ENCODE measurements at regions not wholly inside any gene's neighbourhood (a gene's known extent, or its start where the extent isn't known, plus 50 kb on each side); places are given as distances from the start of the nearest gene placed in this dataset.

DNA sequence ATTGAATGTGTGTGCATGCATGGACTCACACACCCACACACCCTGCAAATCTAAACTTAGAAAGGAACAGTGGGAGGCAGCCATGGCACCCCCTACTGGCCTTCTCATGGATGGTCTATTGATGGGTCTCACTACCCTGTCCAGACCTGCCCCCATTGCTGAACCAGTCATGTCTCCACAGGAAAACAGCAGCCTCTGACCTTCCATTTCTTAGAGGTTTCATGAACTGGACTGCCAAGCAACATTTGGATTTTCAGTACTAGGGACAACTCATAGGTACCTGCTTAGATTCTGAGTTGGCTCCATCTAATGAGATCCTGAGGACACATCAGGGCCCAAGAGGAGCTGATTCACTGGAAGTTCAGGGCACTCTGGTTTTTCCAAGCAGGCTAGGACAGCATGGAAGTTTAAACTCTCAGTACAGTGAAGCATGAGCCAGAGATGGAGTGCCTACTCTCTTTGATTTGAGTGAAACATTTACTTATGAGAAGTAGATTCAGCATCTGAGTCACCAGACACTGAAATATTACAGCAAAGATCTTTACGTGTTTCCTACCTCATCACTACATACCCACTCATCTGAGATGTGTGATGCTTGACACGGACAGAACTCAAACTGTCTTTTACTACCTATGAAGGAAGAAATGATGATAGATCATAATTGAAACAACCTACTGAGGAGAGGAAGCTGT lies 98.9 kb upstream of the PLEKHG7 start:
- TF ChIP-seq GATA2 (IDR thresholded peaks at IDR 0.05; ENCODE audit: low read depth, low read length) (no peak), GATA3 (IDR thresholded peaks at IDR 0.05; ENCODE audit: low read depth, low read length) (no peak)

DNA sequence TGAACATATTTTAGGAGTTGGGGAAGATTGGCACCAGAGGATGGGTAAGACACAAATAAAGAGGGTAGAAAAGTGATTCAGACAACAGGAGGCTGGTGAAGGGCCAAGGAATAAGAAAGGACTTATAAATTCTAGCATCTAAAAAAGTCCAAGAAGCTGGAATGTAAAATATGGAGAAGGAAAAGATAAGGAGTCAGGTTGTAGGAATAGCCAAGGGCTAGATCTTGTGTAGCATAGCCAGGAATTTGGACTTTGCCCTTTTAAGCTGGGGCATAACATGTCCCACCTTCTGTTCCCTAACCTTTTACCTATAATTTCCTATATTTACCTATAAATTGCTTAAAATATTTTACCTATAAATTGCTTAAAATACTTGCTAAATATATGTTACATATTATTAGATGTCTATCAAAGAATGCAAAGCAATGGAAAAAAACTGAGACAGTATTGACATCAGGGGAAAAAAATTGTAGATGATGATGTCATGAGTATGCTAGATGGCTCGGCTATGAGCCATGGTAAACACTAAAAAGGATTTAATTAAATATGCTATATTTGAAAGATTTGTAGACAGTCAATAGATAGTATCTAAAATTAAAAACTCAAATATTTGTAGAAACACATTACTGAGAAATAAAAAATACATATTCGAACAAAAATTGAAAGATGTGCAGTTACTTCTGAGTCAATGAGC lies 99.7 kb upstream of the PLEKHG7 start:
- no peak for TF ChIP-seq GATA2 (IDR thresholded peaks at IDR 0.05; ENCODE audit: low read depth, low read length)
- TF ChIP-seq GATA3 (IDR thresholded peaks at IDR 0.05; ENCODE audit: low read depth, low read length) = no peak

- TF ChIP-seq GATA2 (IDR thresholded peaks at IDR 0.05; ENCODE audit: low read depth, low read length) = no peak
- TF ChIP-seq GATA3 (IDR thresholded peaks at IDR 0.05; ENCODE audit: low read depth, low read length) = no peak
Measured at GRCh38 chr12:92602476-92602875, 100.3 kb upstream of the PLEKHG7 start.

- TF ChIP-seq GATA3 (IDR thresholded peaks at IDR 0.05; ENCODE audit: low read depth, low read length) (no peak), GATA2 (IDR thresholded peaks at IDR 0.05; ENCODE audit: low read depth, low read length) (no peak)
Measured at GRCh38 chr12:92601680-92602079, 101.1 kb upstream of the PLEKHG7 start.

DNA sequence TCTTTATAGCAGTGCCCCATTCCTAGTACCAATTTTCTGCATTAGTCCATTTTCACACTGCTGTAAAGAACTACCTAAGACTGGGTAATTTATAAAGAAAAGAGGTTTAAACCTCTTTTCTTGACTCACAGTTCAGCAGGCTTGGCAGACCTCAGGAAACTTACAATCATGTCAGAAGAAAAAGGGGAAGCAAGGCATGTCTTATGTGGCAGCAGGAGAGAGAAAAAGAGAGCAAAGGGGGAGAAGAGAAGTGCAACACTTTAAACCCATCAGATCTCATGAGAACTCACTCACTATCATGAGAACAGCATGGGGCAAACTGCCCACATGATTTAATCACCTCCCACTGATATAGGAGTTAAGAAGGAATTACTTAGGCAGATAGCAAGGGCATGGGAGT lies 101.6 kb upstream of the PLEKHG7 start:
- no peak for TF ChIP-seq GATA2 (IDR thresholded peaks at IDR 0.05; ENCODE audit: low read depth, low read length)
- TF ChIP-seq GATA3 (IDR thresholded peaks at IDR 0.05; ENCODE audit: low read depth, low read length) = no peak

DNA sequence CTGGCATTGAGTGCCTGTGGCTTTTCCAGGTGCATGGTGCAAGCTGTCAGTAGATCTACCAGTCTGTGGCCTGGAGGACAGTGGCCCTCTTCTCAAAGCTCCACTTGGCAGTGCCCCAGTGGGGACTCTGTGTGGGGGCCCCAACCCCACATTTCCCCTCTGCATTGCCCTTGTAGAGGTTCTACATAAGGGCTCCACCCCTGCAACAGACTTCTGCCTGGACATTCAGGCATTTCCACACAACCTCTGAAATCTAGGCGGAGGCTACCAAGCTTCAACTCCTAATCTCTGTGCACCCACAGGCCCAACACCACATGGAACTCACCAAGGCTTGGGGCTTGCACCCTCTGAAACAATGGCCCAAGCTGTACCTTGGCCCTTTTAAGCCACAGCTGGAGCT lies 102.7 kb upstream of the PLEKHG7 start:
- no peak for TF ChIP-seq GATA3 (IDR thresholded peaks at IDR 0.05; ENCODE audit: low read depth, low read length)
- no peak for TF ChIP-seq GATA2 (IDR thresholded peaks at IDR 0.05; ENCODE audit: low read depth, low read length)

GRCh38 chr12:92597997-92598396 lies 104.8 kb upstream of the PLEKHG7 start:
- TF ChIP-seq GATA2 (IDR thresholded peaks at IDR 0.05; ENCODE audit: low read depth, low read length) = no peak
- no peak for TF ChIP-seq GATA3 (IDR thresholded peaks at IDR 0.05; ENCODE audit: low read depth, low read length)

DNA sequence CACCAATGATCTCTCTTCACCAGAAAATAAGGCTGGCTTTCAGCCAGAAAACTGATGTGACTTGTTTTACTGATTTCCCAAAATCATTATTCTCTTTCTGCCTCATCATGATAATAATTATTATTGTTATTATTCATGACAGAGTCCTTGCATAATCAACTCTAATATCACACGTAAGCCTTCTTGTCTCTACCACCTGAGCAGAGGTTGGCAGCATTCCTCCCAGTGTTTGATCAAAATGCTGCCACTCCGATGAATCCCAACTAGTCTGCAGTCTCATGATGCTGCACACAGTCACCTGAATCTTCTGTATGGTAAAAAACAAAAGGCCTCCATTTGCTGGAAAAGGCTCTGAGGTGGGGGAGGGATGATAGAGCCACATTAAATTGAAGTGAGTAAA lies 105.7 kb upstream of the PLEKHG7 start:
- no peak for TF ChIP-seq GATA2 (IDR thresholded peaks at IDR 0.05; ENCODE audit: low read depth, low read length)
- no peak for TF ChIP-seq GATA3 (IDR thresholded peaks at IDR 0.05; ENCODE audit: low read depth, low read length)

DNA sequence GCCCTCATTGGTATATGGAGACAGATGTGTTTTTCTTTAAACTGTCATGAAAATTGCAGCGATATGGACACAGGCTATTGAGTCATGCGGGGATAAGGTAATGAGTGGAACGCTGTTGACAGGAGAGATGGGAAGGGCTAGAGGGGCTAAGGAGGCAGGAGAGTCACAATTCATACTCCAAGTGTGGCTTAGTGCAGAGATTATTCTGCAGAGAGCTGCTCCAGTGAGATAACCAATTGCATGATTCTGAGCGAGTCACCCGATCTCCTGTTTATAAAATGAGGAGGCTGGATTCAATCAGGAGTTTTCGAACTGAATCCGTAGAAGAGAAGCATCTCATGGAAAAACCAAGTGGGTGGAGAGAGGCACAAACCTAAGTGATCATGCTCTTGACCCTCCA lies 106.4 kb upstream of the PLEKHG7 start:
- TF ChIP-seq GATA3 (IDR thresholded peaks at IDR 0.05; ENCODE audit: low read depth, low read length) (no peak), GATA2 (IDR thresholded peaks at IDR 0.05; ENCODE audit: low read depth, low read length) (no peak)

DNA sequence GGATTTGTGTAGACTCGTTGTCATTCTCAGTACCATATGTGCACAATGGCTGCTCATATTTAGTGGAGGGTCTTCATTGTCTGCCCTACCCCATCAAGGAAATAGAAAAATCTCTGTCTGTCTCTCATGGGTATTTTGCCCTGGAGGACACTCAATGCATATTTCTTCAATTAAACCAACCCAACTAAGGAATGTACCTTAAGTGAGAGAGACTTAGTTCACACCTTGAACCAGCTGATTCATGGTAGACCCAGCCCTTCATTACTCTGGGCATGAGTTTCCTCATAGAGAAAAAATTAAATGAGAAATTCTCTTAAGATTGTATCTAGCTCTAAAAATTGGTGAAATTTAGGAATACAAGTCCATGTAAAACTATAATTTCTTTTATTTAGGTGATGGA lies 107.1 kb upstream of the PLEKHG7 start:
- TF ChIP-seq GATA2 (IDR thresholded peaks at IDR 0.05; ENCODE audit: low read depth, low read length) = no peak
- no peak for TF ChIP-seq GATA3 (IDR thresholded peaks at IDR 0.05; ENCODE audit: low read depth, low read length)

GRCh38 chr12:92593734-92594402 lies 108.9 kb upstream of the PLEKHG7 start:
- TF ChIP-seq GATA2 (IDR thresholded peaks at IDR 0.05; ENCODE audit: low read depth, low read length) = no peak
- TF ChIP-seq GATA3 (IDR thresholded peaks at IDR 0.05; ENCODE audit: low read depth, low read length) = no peak

DNA sequence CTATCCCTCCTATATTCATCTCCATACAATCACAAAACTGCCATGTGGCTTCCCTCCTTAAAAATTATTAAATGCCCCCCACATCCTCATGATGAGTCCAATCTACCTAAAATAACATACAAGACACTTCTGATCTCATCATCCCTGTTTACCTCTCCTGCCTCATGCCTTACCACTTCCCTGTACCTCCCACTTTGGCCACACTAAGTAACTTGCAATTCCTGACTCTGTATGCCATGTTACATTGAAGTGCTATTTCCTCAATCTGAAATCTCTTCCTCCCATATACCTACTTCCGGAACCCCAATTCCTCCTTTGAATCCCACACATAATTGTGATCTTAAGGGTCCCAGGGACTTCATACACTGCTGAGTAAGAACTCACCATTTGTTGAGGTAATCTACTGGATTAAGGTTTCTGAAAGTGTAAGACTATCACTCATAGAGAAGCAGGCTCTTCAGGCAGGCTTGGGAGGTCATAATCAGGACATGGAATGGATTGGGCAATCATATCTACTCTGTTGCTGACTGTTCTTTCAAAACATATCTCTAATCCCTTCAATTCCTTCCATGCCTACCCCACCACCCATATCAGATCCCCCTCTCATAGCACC lies 117.6 kb upstream of the PLEKHG7 start:
- TF ChIP-seq GATA2 (IDR thresholded peaks at IDR 0.05; ENCODE audit: low read depth, low read length) (no peak), GATA3 (IDR thresholded peaks at IDR 0.05; ENCODE audit: low read depth, low read length) (no peak)

DNA sequence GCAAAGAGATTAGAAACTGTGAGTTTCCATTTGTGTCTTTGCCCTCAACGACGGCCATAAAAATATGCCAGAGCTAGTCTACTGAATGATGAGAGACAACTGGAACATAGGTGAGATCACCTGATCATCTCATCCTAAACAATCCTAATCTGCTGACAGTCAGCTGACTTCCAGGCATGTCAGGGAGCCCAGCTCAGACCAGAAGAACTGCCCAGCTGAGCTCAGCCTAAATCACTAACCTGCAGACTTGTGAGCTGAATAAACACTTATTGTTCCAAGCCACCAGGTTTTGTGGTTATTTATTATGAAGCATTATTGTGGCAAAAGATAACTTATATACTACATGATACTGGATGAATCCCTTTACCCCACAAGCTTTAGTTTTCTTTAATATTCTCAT lies 118.9 kb upstream of the PLEKHG7 start:
- TF ChIP-seq GATA3 (IDR thresholded peaks at IDR 0.05; ENCODE audit: low read depth, low read length) = no peak

- TF ChIP-seq GATA2 (IDR thresholded peaks at IDR 0.05; ENCODE audit: low read depth, low read length) (no peak), GATA3 (IDR thresholded peaks at IDR 0.05; ENCODE audit: low read depth, low read length) (no peak)
Measured at GRCh38 chr12:92582893-92583292, 119.9 kb upstream of the PLEKHG7 start.
